Amygdala (tissue), 56 donors: ENCODE measurements at regions not wholly inside any gene's neighbourhood (a gene's known extent, or its start where the extent isn't known, plus 50 kb on each side); places are given as distances from the start of the nearest gene placed in this dataset.
A peak's percentile ranks its signal among the peaks of the same experiment; 100 is the strongest.

Experiments
- DNase-seq, 56 donors: peaks; one replicate each; lab custom pipeline; 2025; lab: John Stamatoyannopoulos, UW

- DNase-seq, result no peak
These were observed 947.7 kb upstream of the MAP3K7 start for GRCh38 chr6:91534614-91535013.

GRCh38 chr6:91523511-91523910 lies 936.6 kb upstream of the MAP3K7 start:
- no peak for DNase-seq

- no peak for DNase-seq
These were observed 935.1 kb upstream of the MAP3K7 start for GRCh38 chr6:91521999-91522398.

- no peak for DNase-seq
These were observed 922.8 kb upstream of the MAP3K7 start for GRCh38 chr6:91509711-91510110.

GRCh38 chr6:91509039-91509438 lies 922.2 kb upstream of the MAP3K7 start:
- DNase-seq, result no peak

- DNase-seq, result no peak
These were observed 919.6 kb upstream of the MAP3K7 start for GRCh38 chr6:91506509-91506908.

- DNase-seq, result no peak
These were observed 918.3 kb upstream of the MAP3K7 start for GRCh38 chr6:91505199-91505598.

- no peak for DNase-seq
These were observed 915.1 kb upstream of the MAP3K7 start for GRCh38 chr6:91501930-91502329.

- DNase-seq, result no peak
These were observed 913.9 kb upstream of the MAP3K7 start for GRCh38 chr6:91500689-91501303.

- no peak for DNase-seq
These were observed 911.7 kb upstream of the MAP3K7 start for GRCh38 chr6:91498576-91498975.

GRCh38 chr6:91497770-91498169 lies 910.9 kb upstream of the MAP3K7 start:
- no peak for DNase-seq

GRCh38 chr6:91490671-91491301 lies 903.9 kb upstream of the MAP3K7 start:
- DNase-seq, result no peak

GRCh38 chr6:91487696-91488392 lies 901.0 kb upstream of the MAP3K7 start:
- no peak for DNase-seq

- no peak for DNase-seq
These were observed 899.3 kb upstream of the MAP3K7 start for GRCh38 chr6:91486200-91486599.

- no peak for DNase-seq
These were observed 898.2 kb upstream of the MAP3K7 start for GRCh38 chr6:91485047-91485446.

GRCh38 chr6:91483415-91484105 lies 896.7 kb upstream of the MAP3K7 start:
- DNase-seq, result no peak

GRCh38 chr6:91482498-91482897 lies 895.6 kb upstream of the MAP3K7 start:
- no peak for DNase-seq

GRCh38 chr6:91480402-91480801 lies 893.5 kb upstream of the MAP3K7 start:
- DNase-seq, result no peak

- no peak for DNase-seq
These were observed 890.8 kb upstream of the MAP3K7 start for GRCh38 chr6:91477688-91478087.

GRCh38 chr6:91476000-91476399 lies 889.1 kb upstream of the MAP3K7 start:
- DNase-seq, result peak in 6 of 56 donors; percentile 0 to 11 (median 4)

GRCh38 chr6:91465393-91465792 lies 878.5 kb upstream of the MAP3K7 start:
- DNase-seq, result no peak
